ENCODE measurements at regions not wholly inside any gene's neighbourhood (a gene's known extent, or its start where the extent isn't known, plus 50 kb on each side); places are given as distances from the start of the nearest gene placed in this dataset.
"Not testable (repeated sequence)": the region's sequence is repeated elsewhere in the genome, so short reads cannot be mapped to it uniquely, and the experiment has no call there.

GRCh38 chr7:32738390-32738789 lies 153.2 kb downstream of the KBTBD2 start:
- H3K4me3 ChIP-seq, DNase-seq, H3K36me3 ChIP-seq, H3K27me3 ChIP-seq, H3K9me3 ChIP-seq, H3K27ac ChIP-seq, H3K4me1 ChIP-seq: not testable (repeated sequence)

GRCh38 chr7:32732767-32733166 lies 158.8 kb downstream of the KBTBD2 start:
- not testable (repeated sequence) for DNase-seq, H3K27ac ChIP-seq, H3K9me3 ChIP-seq, H3K27me3 ChIP-seq, H3K36me3 ChIP-seq, H3K4me3 ChIP-seq, H3K4me1 ChIP-seq

GRCh38 chr7:32729335-32729675 lies 162.3 kb downstream of the KBTBD2 start:
- not testable (repeated sequence) for DNase-seq, H3K4me1 ChIP-seq, H3K36me3 ChIP-seq, H3K27me3 ChIP-seq, H3K27ac ChIP-seq, H3K9me3 ChIP-seq
- peak overlapping the region in 2 of 4 donors; percentile 62 to 72 for H3K4me3 ChIP-seq

- not testable (repeated sequence) for H3K9me3 ChIP-seq, H3K36me3 ChIP-seq, H3K27me3 ChIP-seq, H3K4me1 ChIP-seq
- Histone ChIP-seq H3K4me3 (peak overlapping the region; percentile 62 to 72 (median 71)), H3K27ac (peak overlapping the region; percentile 78 to 87 (median 84))
- peak; percentile 31 to 82 (median 76) for DNase-seq
These were observed 162.9 kb downstream of the KBTBD2 start for GRCh38 chr7:32728412-32729334.

- not testable (repeated sequence) for H3K9me3 ChIP-seq, H3K36me3 ChIP-seq, H3K4me1 ChIP-seq, H3K27me3 ChIP-seq
- Histone ChIP-seq H3K4me3 (peak overlapping the region; percentile 62 to 72 (median 71)), H3K27ac (peak overlapping the region; percentile 78 to 87 (median 84))
- DNase-seq: peak; percentile 30 to 71 (median 68)
- peak in 1 of 2 donors; percentile 28 for TF ChIP-seq POLR2A (IDR thresholded peaks at IDR 0.05)
These were observed 163.8 kb downstream of the KBTBD2 start for GRCh38 chr7:32727483-32728411.

- not testable (repeated sequence) for DNase-seq, H3K27ac ChIP-seq, H3K9me3 ChIP-seq, H3K27me3 ChIP-seq, H3K36me3 ChIP-seq, H3K4me3 ChIP-seq, H3K4me1 ChIP-seq
These were observed 168.7 kb downstream of the KBTBD2 start for GRCh38 chr7:32722837-32723236.

- H3K27ac ChIP-seq: no peak overlapping the region
- no peak for DNase-seq
- no peaks in the 10 kb centered on the region for H3K36me3 ChIP-seq
- no peaks in the 10 kb centered on the region for H3K4me1 ChIP-seq
- H3K9me3 ChIP-seq: no peaks in the 10 kb centered on the region
- no peaks in the 10 kb centered on the region for H3K27me3 ChIP-seq
- H3K4me3 ChIP-seq: no peak overlapping the region
- TF ChIP-seq POLR2A (IDR thresholded peaks at IDR 0.05) (no peak), CTCF (IDR thresholded peaks at IDR 0.05) (no peak)
These were observed 197.4 kb downstream of the KBTBD2 start for GRCh38 chr7:32694182-32694581.

- H3K27ac ChIP-seq, H3K9me3 ChIP-seq, H3K36me3 ChIP-seq, H3K27me3 ChIP-seq, H3K4me1 ChIP-seq: not testable (repeated sequence)
- TF ChIP-seq CTCF (IDR thresholded peaks at IDR 0.05): peak in 4 of 6 experiments; percentile 30 to 47 (median 38)
- peak overlapping the region in 1 of 4 donors; percentile 14 for H3K4me3 ChIP-seq
- DNase-seq: peak in 2 of 3 donors; percentile 43 to 65
These were observed 196.9 kb downstream of the AVL9 start for GRCh38 chr7:32691965-32692815.

GRCh38 chr7:32688092-32688491 lies 192.8 kb downstream of the AVL9 start:
- not testable (repeated sequence) for DNase-seq, H3K4me3 ChIP-seq, H3K27ac ChIP-seq, H3K27me3 ChIP-seq, H3K4me1 ChIP-seq, H3K9me3 ChIP-seq, H3K36me3 ChIP-seq
